ENCODE measurements at regions not wholly inside any gene's neighbourhood (a gene's known extent, or its start where the extent isn't known, plus 50 kb on each side); places are given as distances from the start of the nearest gene placed in this dataset.

DNA sequence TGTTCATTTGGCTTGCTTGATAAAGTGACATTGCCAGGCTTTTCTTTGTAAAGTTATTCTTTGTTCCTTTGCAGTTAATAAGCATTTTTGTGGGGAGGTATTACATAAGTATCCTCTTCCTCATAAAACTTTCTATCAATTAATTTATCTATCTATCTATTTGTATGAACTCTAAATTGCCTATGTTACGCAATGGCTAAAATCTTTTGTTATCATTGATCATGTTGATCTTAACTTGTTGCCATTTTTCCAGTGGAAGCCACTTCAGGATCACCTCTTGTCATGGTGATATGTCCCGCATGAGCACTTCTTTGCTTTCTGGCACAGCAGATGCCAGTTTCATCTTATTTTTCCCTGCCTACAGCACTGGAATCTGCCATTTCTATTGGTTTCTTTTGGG is 436.7 kb upstream of the KIF2A start:
- TF ChIP-seq CTCF (IDR thresholded peaks at IDR 0.05) (no peak), EP300 (IDR thresholded peaks at IDR 0.05) (no peak)
